ENCODE measurements at regions not wholly inside any gene's neighbourhood (a gene's known extent, or its start where the extent isn't known, plus 50 kb on each side); places are given as distances from the start of the nearest gene placed in this dataset.

- no peak overlapping the region for H3K27ac ChIP-seq
- no peaks in the 10 kb centered on the region for H3K9me3 ChIP-seq
- no peaks in the 10 kb centered on the region for H3K4me1 ChIP-seq (replicated peaks)
- H3K27me3 ChIP-seq (replicated peaks; ENCODE audit: insufficient read depth): no peaks in the 10 kb centered on the region
- TF ChIP-seq POLR2A (IDR thresholded peaks at IDR 0.05) (no peak), POLR2AphosphoS5 (IDR thresholded peaks at IDR 0.05) (no peak)
- TF ChIP-seq, protein P1, sequence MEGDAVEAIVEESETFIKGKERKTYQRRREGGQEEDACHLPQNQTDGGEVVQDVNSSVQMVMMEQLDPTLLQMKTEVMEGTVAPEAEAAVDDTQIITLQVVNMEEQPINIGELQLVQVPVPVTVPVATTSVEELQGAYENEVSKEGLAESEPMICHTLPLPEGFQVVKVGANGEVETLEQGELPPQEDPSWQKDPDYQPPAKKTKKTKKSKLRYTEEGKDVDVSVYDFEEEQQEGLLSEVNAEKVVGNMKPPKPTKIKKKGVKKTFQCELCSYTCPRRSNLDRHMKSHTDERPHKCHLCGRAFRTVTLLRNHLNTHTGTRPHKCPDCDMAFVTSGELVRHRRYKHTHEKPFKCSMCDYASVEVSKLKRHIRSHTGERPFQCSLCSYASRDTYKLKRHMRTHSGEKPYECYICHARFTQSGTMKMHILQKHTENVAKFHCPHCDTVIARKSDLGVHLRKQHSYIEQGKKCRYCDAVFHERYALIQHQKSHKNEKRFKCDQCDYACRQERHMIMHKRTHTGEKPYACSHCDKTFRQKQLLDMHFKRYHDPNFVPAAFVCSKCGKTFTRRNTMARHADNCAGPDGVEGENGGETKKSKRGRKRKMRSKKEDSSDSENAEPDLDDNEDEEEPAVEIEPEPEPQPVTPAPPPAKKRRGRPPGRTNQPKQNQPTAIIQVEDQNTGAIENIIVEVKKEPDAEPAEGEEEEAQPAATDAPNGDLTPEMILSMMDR (IDR thresholded peaks at IDR 0.05): no peak
- intact Hi-C loops (cut with DNase I): no loop called here
- no peaks in the 10 kb centered on the region for H3K36me3 ChIP-seq
- no peak for DNase-seq (ENCODE audit: low spot score)
- no peak overlapping the region for H3K4me3 ChIP-seq
- 84% methylated on average over 1 of the region's 1 CpG for WGBS
Observed at GRCh38 chr4:32879913-32880312, 2159.7 kb downstream of the PCDH7 start.

GRCh38 chr4:32884198-32884597 lies 2164.0 kb downstream of the PCDH7 start:
- no peak for DNase-seq (ENCODE audit: low spot score)
- intact Hi-C loops (cut with DNase I): no loop called here
- H3K27ac ChIP-seq: no peak overlapping the region
- TF ChIP-seq POLR2A (IDR thresholded peaks at IDR 0.05): no peak
- no peak for TF ChIP-seq POLR2AphosphoS5 (IDR thresholded peaks at IDR 0.05)
- TF ChIP-seq, protein P1 (IDR thresholded peaks at IDR 0.05): no peak
- whole genome bisulfite sequencing: 46% methylated on average over 2 of the region's 2 CpGs
- no peaks in the 10 kb centered on the region for H3K9me3 ChIP-seq
- H3K4me3 ChIP-seq: no peak overlapping the region
- no peaks in the 10 kb centered on the region for H3K4me1 ChIP-seq (replicated peaks)
- H3K36me3 ChIP-seq: no peaks in the 10 kb centered on the region
- no peaks in the 10 kb centered on the region for H3K27me3 ChIP-seq (replicated peaks; ENCODE audit: insufficient read depth)

- TF ChIP-seq, protein P1 (IDR thresholded peaks at IDR 0.05): no peak
- TF ChIP-seq POLR2AphosphoS5 (IDR thresholded peaks at IDR 0.05) (no peak), POLR2A (IDR thresholded peaks at IDR 0.05) (no peak)
- Histone ChIP-seq H3K9me3 (no peaks in the 10 kb centered on the region), H3K27me3 (replicated peaks; ENCODE audit: insufficient read depth) (no peaks in the 10 kb centered on the region), H3K27ac (no peak overlapping the region), H3K36me3 (no peaks in the 10 kb centered on the region), H3K4me3 (no peak overlapping the region), H3K4me1 (replicated peaks) (no peaks in the 10 kb centered on the region)
- intact Hi-C loops (cut with DNase I): no loop called here
- 90% methylated on average over 4 of the region's 4 CpGs for WGBS
- DNase-seq (ENCODE audit: low spot score): no peak
Observed at GRCh38 chr4:32890398-32890797, 2170.2 kb downstream of the PCDH7 start.

GRCh38 chr4:32909053-32909452 lies 2188.9 kb downstream of the PCDH7 start:
- Histone ChIP-seq H3K36me3 (no peaks in the 10 kb centered on the region), H3K9me3 (no peaks in the 10 kb centered on the region), H3K4me3 (no peak overlapping the region), H3K27ac (no peak overlapping the region), H3K4me1 (replicated peaks) (no peaks in the 10 kb centered on the region), H3K27me3 (replicated peaks; ENCODE audit: insufficient read depth) (no peaks in the 10 kb centered on the region)
- TF ChIP-seq POLR2A (IDR thresholded peaks at IDR 0.05) (no peak), POLR2AphosphoS5 (IDR thresholded peaks at IDR 0.05) (no peak)
- TF ChIP-seq, protein P1 (IDR thresholded peaks at IDR 0.05): no peak
- intact Hi-C loops (cut with DNase I): no loop called here
- no peak for DNase-seq (ENCODE audit: low spot score)
- 85% methylated on average over 3 of the region's 3 CpGs for WGBS

DNA sequence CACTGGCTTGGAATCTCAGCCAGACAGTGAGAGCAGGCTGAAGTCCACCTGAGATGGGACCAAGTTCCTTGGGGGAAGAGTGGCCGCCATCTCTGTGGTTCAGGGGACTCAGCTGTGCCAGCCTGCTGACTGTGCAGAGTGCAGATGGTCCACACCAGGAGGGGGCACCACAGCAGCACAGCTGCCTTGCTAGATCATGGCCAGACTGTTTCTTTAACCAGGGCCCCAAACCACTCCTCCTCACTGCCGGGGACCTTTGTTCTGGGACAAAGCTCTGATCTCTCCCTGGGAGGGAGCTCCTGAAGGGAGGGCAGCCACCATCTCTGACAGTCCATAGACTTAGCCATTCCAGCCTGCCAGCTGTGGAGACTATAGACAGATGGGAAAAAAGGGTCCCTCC lies 2189.6 kb downstream of the PCDH7 start:
- H3K36me3 ChIP-seq: no peaks in the 10 kb centered on the region
- WGBS: 78% methylated on average over 2 of the region's 2 CpGs
- H3K27ac ChIP-seq: no peak overlapping the region
- H3K4me1 ChIP-seq (replicated peaks): no peaks in the 10 kb centered on the region
- intact Hi-C loops (cut with DNase I): no loop called here
- no peak overlapping the region for H3K4me3 ChIP-seq
- H3K9me3 ChIP-seq: no peaks in the 10 kb centered on the region
- TF ChIP-seq POLR2A (IDR thresholded peaks at IDR 0.05): no peak
- TF ChIP-seq, protein P1 (IDR thresholded peaks at IDR 0.05): no peak
- TF ChIP-seq POLR2AphosphoS5 (IDR thresholded peaks at IDR 0.05): no peak
- DNase-seq (ENCODE audit: low spot score): no peak
- H3K27me3 ChIP-seq (replicated peaks; ENCODE audit: insufficient read depth): no peaks in the 10 kb centered on the region
